Aorta (tissue), 5 donors: ENCODE measurements at regions not wholly inside any gene's neighbourhood (a gene's known extent, or its start where the extent isn't known, plus 50 kb on each side); places are given as distances from the start of the nearest gene placed in this dataset.

Experiments used
- ATAC-seq: fragments of 200-7000 bp; cut with Tn5 transposase; one replicate; pipeline ENCODE4 v1.9.1; 2022; ENCODE audit warnings: moderate library complexity; ENCODE audit not compliant: low FRiP score
- DNase-seq, 2 donors: peaks; one replicate each; pipeline ENCODE4 v3.0.0-alpha.2; 2020
- H3K27ac ChIP-seq, 2 donors: one replicate each; pipeline ENCODE4 v1.5.1; 2013; ENCODE audit warnings: low read length in 2 of 2, mild to moderate bottlenecking in 2 of 2, moderate library complexity in 2 of 2, control low read depth in 1 of 2, inconsistent platforms in 1 of 2, low read depth in 1 of 2
- H3K27me3 ChIP-seq, 2 donors: one replicate each; pipeline ENCODE4 v1.6.1; 2013; ENCODE audit warnings: control low read depth in 1 of 2, low read length in 1 of 2, mild to moderate bottlenecking in 1 of 2, moderate library complexity in 1 of 2; ENCODE audit not compliant: insufficient read depth in 2 of 2, control insufficient read depth in 1 of 2
- H3K36me3 ChIP-seq, 2 donors: one replicate each; pipeline ENCODE4 v1.6.1; 2013; ENCODE audit warnings: control low read depth in 1 of 2, low read length in 1 of 2, mild to moderate bottlenecking in 1 of 2; ENCODE audit not compliant: insufficient read depth in 2 of 2, control insufficient read depth in 1 of 2
- H3K4me1 ChIP-seq, 2 donors: one replicate each; pipeline ENCODE4 v1.6.1; 2013; ENCODE audit warnings: low read length in 2 of 2, control low read depth in 1 of 2, mild to moderate bottlenecking in 1 of 2, moderate library complexity in 1 of 2; ENCODE audit not compliant: insufficient read depth in 2 of 2, control insufficient read depth in 1 of 2
- H3K4me3 ChIP-seq, 2 donors: one replicate each; pipeline ENCODE4 v1.5.1; 2013; ENCODE audit warnings: low read length in 2 of 2, control low read depth in 1 of 2, mild to moderate bottlenecking in 1 of 2
- H3K9me3 ChIP-seq: one replicate; pipeline ENCODE4 v1.6.1; 2013; ENCODE audit warnings: mild to moderate bottlenecking, low read length; ENCODE audit not compliant: control insufficient read depth
- WGBS, 2 donors: extraction: QIAGEN DNeasy Blood & Tissue Kit; methylation state at CpG; one replicate each; pipeline ENCODE4 v1.1.7; 2013; 5-methylcytosine and 5-hydroxymethylcytosine counted together
- intact Hi-C, 2 donors: fragments of 100-400 bp; cut with DNase I; formaldehyde crosslinking; loops; one replicate each; pipeline versions ENCODE4 v1.14.2 to v1.15.0; 2022
- donor health status: healthy with polysubstance abuse.
- donor health status: Bipolar disorder and iron deficiency.
- donor health status: DM: no; HTN: no; CAD: no.
- donor health status: DM: no; HTN: no; CAD: no.
- donor health status: DM: yes; HTN: yes; CAD: no.

DNA sequence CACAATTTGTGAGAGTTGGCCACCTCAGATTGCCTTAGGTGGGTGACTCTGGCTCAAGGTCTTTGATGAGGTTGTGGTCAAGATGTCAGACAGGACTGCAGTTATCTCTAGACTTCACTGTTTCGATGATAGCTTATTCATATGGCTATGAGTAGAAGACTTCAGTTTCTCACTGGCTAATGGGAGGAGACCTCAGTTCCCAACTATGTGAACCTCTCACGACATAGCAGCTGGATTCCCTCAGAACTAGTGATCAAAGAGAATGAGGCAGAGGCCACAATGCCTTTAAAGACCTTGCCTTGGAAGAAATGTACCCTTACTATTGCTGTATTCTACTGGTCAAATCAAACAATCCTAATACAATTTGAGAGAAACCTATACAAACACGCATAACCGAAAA lies 607.5 kb upstream of the ROBO2 start:
- 82 to 84% methylated on average over 4 of the region's 4 CpGs for WGBS, 2 donors
- no peak overlapping the region for H3K27ac ChIP-seq
- H3K27me3 ChIP-seq: no peaks in the 10 kb centered on the region
- no peaks in the 10 kb centered on the region for H3K9me3 ChIP-seq
- no peaks in the 10 kb centered on the region for H3K4me1 ChIP-seq
- no peak overlapping the region for H3K4me3 ChIP-seq
- H3K36me3 ChIP-seq: no peaks in the 10 kb centered on the region
- no peak for ATAC-seq
- intact Hi-C loops: no loop called here
- no peak for DNase-seq

DNA sequence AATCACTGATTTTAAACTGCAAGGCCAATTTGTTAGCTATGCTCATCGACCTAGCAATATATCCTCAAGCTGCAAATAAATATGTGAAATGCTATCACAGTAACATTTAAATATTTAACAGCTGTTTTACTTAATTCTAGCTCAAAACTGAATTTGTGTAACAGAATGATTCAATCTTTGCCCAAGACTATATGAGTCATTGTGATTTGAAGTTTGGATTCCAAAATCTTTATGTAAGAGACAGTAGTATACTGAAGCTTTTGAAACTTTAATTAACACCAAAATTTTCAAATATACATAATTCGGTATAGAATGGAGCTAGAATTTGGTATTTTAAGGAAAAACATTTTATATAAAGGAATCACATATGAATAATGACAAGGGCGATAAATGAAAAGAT lies 603.0 kb upstream of the ROBO2 start:
- ATAC-seq (no peak), DNase-seq (no peak)
- intact Hi-C loops: no loop called here
- 83 to 84% methylated on average over 3 of the region's 3 CpGs for WGBS, 2 donors
- Histone ChIP-seq H3K4me1 (no peaks in the 10 kb centered on the region), H3K4me3 (no peak overlapping the region), H3K36me3 (no peaks in the 10 kb centered on the region), H3K9me3 (no peaks in the 10 kb centered on the region), H3K27me3 (no peaks in the 10 kb centered on the region), H3K27ac (no peak overlapping the region)

DNA sequence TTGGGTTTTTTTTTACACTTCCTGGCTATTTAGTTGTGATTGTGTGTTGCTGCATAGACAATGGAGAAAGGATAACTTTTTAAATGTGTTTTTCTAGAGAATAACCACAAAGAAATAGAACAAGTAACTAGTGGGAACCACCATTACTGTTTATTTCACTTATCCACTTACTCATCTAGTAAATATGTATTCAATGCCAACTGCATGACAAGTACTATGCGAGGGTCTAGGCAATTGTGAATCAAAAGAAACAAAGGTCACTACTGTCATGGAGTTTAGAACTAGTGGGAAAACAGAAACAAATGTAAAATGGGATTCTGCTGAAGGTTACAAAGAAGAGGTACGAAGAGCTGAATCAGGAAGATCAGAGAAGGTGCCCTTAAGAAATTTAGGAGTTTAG lies 600.9 kb upstream of the ROBO2 start:
- Histone ChIP-seq H3K4me3 (no peak overlapping the region), H3K36me3 (no peaks in the 10 kb centered on the region), H3K9me3 (no peaks in the 10 kb centered on the region), H3K27ac (no peak overlapping the region), H3K27me3 (no peaks in the 10 kb centered on the region), H3K4me1 (no peaks in the 10 kb centered on the region)
- no peak for ATAC-seq
- WGBS, 2 donors: 75 to 77% methylated on average over 2 of the region's 2 CpGs
- no peak for DNase-seq
- intact Hi-C loops: no loop called here

GRCh38 chr3:76442374-76442915 lies 597.5 kb upstream of the ROBO2 start:
- no peaks in the 10 kb centered on the region for H3K36me3 ChIP-seq
- no peaks in the 10 kb centered on the region for H3K4me1 ChIP-seq
- no peaks in the 10 kb centered on the region for H3K27me3 ChIP-seq
- WGBS, 2 donors: 86 to 87% methylated on average over 8 of the region's 8 CpGs
- DNase-seq (no peak), ATAC-seq (no peak)
- no peak overlapping the region for H3K27ac ChIP-seq
- H3K4me3 ChIP-seq: no peak overlapping the region
- intact Hi-C loops: no loop called here
- H3K9me3 ChIP-seq: no peaks in the 10 kb centered on the region

DNA sequence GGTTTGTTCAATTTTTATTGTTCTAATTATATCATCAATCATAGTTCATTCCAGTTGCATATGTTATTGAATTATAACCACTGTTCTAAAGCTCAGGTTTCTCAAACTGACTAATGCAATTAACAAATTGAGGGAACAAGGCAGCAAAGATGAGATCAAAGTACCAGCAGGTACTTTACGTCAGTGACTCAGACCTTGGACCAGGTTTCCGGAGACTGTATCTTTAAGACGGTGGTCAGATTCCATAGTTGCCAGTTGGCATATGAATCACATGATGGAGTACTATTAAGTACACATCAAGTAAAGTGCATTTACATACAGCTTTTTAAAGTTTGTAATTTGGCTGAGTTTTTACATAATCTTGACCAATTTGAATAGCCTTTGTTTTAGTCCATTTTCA lies 583.6 kb upstream of the ROBO2 start:
- Histone ChIP-seq H3K27me3 (no peaks in the 10 kb centered on the region), H3K4me3 (no peak overlapping the region), H3K9me3 (peaks cover 3% of the 10 kb centered on the region), H3K27ac (no peak overlapping the region), H3K36me3 (no peaks in the 10 kb centered on the region), H3K4me1 (no peaks in the 10 kb centered on the region)
- intact Hi-C loops: no loop called here
- DNase-seq: no peak
- ATAC-seq: no peak
- WGBS, 2 donors: 89 to 92% methylated on average over 3 of the region's 3 CpGs

DNA sequence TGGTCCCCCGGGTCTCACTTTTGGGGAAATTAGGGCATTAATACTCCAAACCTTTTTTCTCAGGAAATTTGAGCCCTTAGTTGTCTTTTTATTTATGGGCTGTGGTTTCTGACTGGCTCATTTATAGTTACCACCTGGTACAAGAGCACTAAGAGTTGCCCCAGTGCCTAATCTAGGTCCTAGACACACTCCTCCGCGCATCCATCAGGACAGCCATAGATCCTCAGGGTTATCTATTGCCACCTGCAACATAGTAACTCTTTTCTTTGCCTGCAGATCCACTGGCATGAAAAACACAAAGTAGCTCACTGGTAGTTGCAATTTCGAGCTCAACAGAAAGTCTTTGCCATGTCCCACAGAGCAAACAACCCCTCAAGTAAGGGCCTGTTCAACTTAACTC lies 576.4 kb upstream of the ROBO2 start:
- H3K4me1 ChIP-seq: no peaks in the 10 kb centered on the region
- no peaks in the 10 kb centered on the region for H3K36me3 ChIP-seq
- DNase-seq: no peak
- intact Hi-C loops: no loop called here
- H3K27me3 ChIP-seq: no peaks in the 10 kb centered on the region
- peaks cover 1% of the 10 kb centered on the region for H3K9me3 ChIP-seq
- WGBS, 2 donors: 91 to 94% methylated on average over 4 of the region's 4 CpGs
- ATAC-seq: no peak
- H3K27ac ChIP-seq: no peak overlapping the region
- no peak overlapping the region for H3K4me3 ChIP-seq

- ATAC-seq (no peak), DNase-seq (no peak)
- no peaks in the 10 kb centered on the region for H3K27me3 ChIP-seq
- no peak overlapping the region for H3K4me3 ChIP-seq
- H3K4me1 ChIP-seq: no peaks in the 10 kb centered on the region
- no peaks in the 10 kb centered on the region for H3K36me3 ChIP-seq
- H3K9me3 ChIP-seq: peaks cover 3% of the 10 kb centered on the region
- WGBS, 2 donors: 81 to 83% methylated on average over 2 of the region's 2 CpGs
- H3K27ac ChIP-seq: no peak overlapping the region
- intact Hi-C loops: no loop called here
Measured at GRCh38 chr3:76470285-76470684, 569.6 kb upstream of the ROBO2 start.

DNA sequence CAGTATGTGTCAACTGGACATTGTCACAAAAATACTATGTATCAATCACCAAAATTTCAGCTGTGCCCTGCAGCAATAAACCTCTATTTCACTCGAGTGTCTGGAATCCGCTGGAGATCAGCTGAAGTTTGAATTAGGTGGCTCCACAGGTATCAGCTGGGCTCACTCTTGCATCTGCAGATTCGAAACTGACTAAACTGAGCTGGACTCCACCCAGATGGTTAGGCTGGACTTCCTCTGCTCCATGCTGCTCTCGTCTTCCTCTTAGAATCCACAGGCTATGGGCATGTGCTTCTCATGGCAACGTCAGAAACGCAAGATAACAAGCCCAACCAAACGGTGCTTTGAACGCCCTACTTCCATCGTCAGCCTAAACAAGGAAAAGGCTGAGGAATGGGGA lies 565.3 kb upstream of the ROBO2 start:
- H3K4me3 ChIP-seq: no peak overlapping the region
- ATAC-seq: no peak
- H3K27ac ChIP-seq: no peak overlapping the region
- H3K4me1 ChIP-seq: no peaks in the 10 kb centered on the region
- intact Hi-C loops: no loop called here
- no peaks in the 10 kb centered on the region for H3K36me3 ChIP-seq
- H3K9me3 ChIP-seq: peaks cover 3% of the 10 kb centered on the region
- WGBS, 2 donors: 69 to 80% methylated on average over 9 of the region's 9 CpGs
- DNase-seq: no peak
- H3K27me3 ChIP-seq: no peaks in the 10 kb centered on the region

DNA sequence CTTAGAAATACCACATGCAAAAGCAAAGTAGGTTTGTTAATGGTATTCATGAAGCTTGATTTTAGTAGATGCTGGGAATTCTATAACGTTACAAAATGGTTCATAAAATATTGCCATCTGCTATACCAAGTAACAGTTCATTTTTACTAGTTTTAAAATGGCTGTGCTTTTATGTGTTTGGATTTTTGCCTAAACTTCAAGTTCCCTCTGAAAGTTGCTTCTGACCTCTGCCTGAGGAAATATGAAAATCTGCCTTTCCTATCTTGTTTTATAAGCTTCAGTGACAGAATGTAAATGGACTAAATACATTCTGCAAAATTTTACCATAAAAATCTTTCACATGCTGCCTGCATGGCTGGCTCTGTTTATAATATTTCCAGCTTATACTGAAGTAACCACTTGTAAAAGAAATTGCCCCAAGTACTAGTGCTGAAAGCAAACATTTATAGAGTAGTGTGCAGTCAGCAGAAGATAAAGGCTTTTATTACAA lies 560.7 kb upstream of the ROBO2 start:
- no peak for ATAC-seq
- intact Hi-C loops: no loop called here
- 7 to 17% methylated on average over 1 of the region's 1 CpG for WGBS, 2 donors

More for the DNA sequence above, 560.7 kb upstream of the ROBO2 start:
- Histone ChIP-seq H3K4me3 (no peak overlapping the region), H3K9me3 (peaks cover 3% of the 10 kb centered on the region), H3K27ac (no peak overlapping the region), H3K27me3 (no peaks in the 10 kb centered on the region), H3K36me3 (no peaks in the 10 kb centered on the region), H3K4me1 (no peaks in the 10 kb centered on the region)
- DNase-seq: no peak
